ENCODE measurements at regions not wholly inside any gene's neighbourhood (a gene's known extent, or its start where the extent isn't known, plus 50 kb on each side); places are given as distances from the start of the nearest gene placed in this dataset.

- Histone ChIP-seq H3K9ac (ENCODE audit: insufficient read depth, low read length, poor library complexity, severe bottlenecking) (no peak overlapping the region), H3K4me3 (replicated peaks in 1 of 3; ENCODE audit: low read depth in 2 of 3, low read length in 3 of 3) (no peak overlapping the region), H2AFZ (ENCODE audit: insufficient read depth, low read depth, low read length, poor library complexity, severe bottlenecking) (no peak overlapping the region), H3K9me3 (replicated peaks in 1 of 2; ENCODE audit: control insufficient read depth in 1 of 2, insufficient read depth in 1 of 2, low read length in 2 of 2) (no peaks in the 10 kb centered on the region), H4K20me1 (ENCODE audit: insufficient read depth, low read length) (no peaks in the 10 kb centered on the region), H3K4me2 (replicated peaks; ENCODE audit: extremely low read depth, low read length, poor library complexity, severe bottlenecking) (no peak overlapping the region), H3K36me3 (replicated peaks in 1 of 2; ENCODE audit: control insufficient read depth in 1 of 2, insufficient read depth in 2 of 2, low read length in 2 of 2) (no peaks in the 10 kb centered on the region), H3K79me2 (ENCODE audit: insufficient read depth, low read length) (no peaks in the 10 kb centered on the region), H3K27ac (ENCODE audit: low read depth in 1 of 2, low read length in 2 of 2) (no peak overlapping the region), H3K4me1 (ENCODE audit: control insufficient read depth in 1 of 2, insufficient read depth in 2 of 2, low read length in 2 of 2) (no peaks in the 10 kb centered on the region), H3K27me3 (ENCODE audit: control insufficient read depth in 2 of 2, insufficient read depth in 2 of 2, low read length in 2 of 2) (no peaks in the 10 kb centered on the region)
- Mint-ChIP-seq H3K4me1 (no peaks in the 10 kb centered on the region), H3K9me3 (peaks cover 0 to 9% (median 6%) of the 10 kb centered on the region in 7 donors), H3K27ac (no peak overlapping the region), H3K27me3 (ENCODE audit: low read depth in 3 of 3) (no peaks in the 10 kb centered on the region), H3K4me3 (no peak overlapping the region), H3K36me3 (no peaks in the 10 kb centered on the region)
- intact Hi-C loops (cut with micrococcal nuclease): no loop called here
- no peak for TF ChIP-seq CTCF (IDR thresholded peaks at IDR 0.05)
- DNase-seq: no peak
- no CpG with 5 or more reads among the region's 2 CpGs for WGBS (ENCODE audit: insufficient coverage)
These were observed 288.8 kb downstream of the LTN1 start for GRCh38 chr21:28703861-28704260.

- no peak overlapping the region for H3K4me2 ChIP-seq (replicated peaks; ENCODE audit: extremely low read depth, low read length, poor library complexity, severe bottlenecking)
- no peaks in the 10 kb centered on the region for H3K4me1 ChIP-seq (ENCODE audit: control insufficient read depth in 1 of 2, insufficient read depth in 2 of 2, low read length in 2 of 2)
- no peak overlapping the region for H3K27ac Mint-ChIP-seq
- WGBS (ENCODE audit: insufficient coverage): no CpG with 5 or more reads among the region's 3 CpGs
- H3K27me3 Mint-ChIP-seq (ENCODE audit: low read depth in 3 of 3): peaks cover 0 to 1% (median 0%) of the 10 kb centered on the region in 3 donors
- no peaks in the 10 kb centered on the region for H3K36me3 Mint-ChIP-seq
- H4K20me1 ChIP-seq (ENCODE audit: insufficient read depth, low read length): no peaks in the 10 kb centered on the region
- no peak overlapping the region for H3K27ac ChIP-seq (ENCODE audit: low read depth in 1 of 2, low read length in 2 of 2)
- no peak overlapping the region for H3K4me3 Mint-ChIP-seq
- no peaks in the 10 kb centered on the region for H3K4me1 Mint-ChIP-seq
- peaks cover 9 to 17% (median 12%) of the 10 kb centered on the region in 7 donors for H3K9me3 Mint-ChIP-seq
- H3K27me3 ChIP-seq (ENCODE audit: control insufficient read depth in 2 of 2, insufficient read depth in 2 of 2, low read length in 2 of 2): no peaks in the 10 kb centered on the region
- no peak overlapping the region for H2AFZ ChIP-seq (ENCODE audit: insufficient read depth, low read depth, low read length, poor library complexity, severe bottlenecking)
- H3K36me3 ChIP-seq (replicated peaks in 1 of 2; ENCODE audit: control insufficient read depth in 1 of 2, insufficient read depth in 2 of 2, low read length in 2 of 2): no peaks in the 10 kb centered on the region
- H3K79me2 ChIP-seq (ENCODE audit: insufficient read depth, low read length): no peaks in the 10 kb centered on the region
- no peak overlapping the region for H3K9ac ChIP-seq (ENCODE audit: insufficient read depth, low read length, poor library complexity, severe bottlenecking)
- peaks cover 0 to 6% of the 10 kb centered on the region in 2 donors for H3K9me3 ChIP-seq (replicated peaks in 1 of 2; ENCODE audit: control insufficient read depth in 1 of 2, insufficient read depth in 1 of 2, low read length in 2 of 2)
- intact Hi-C loops (cut with micrococcal nuclease): no loop called here
- no peak for TF ChIP-seq CTCF (IDR thresholded peaks at IDR 0.05)
- no peak overlapping the region for H3K4me3 ChIP-seq (replicated peaks in 1 of 3; ENCODE audit: low read depth in 2 of 3, low read length in 3 of 3)
- no peak for DNase-seq
These were observed 292.9 kb downstream of the LTN1 start for GRCh38 chr21:28699596-28700259.
